ENCODE measurements at regions not wholly inside any gene's neighbourhood (a gene's known extent, or its start where the extent isn't known, plus 50 kb on each side); places are given as distances from the start of the nearest gene placed in this dataset.

- ATAC-seq, result no peak
- Histone ChIP-seq H3K4me3 (ENCODE audit: low read length) (no peak overlapping the region), H3K4me1 (ENCODE audit: control insufficient read depth, insufficient read depth, low read length) (peaks cover 34% of the 10 kb centered on the region), H3K27ac (ENCODE audit: low read length) (no peak overlapping the region), H3K27me3 (ENCODE audit: control insufficient read depth, insufficient read depth, low read length) (no peaks in the 10 kb centered on the region), H3K36me3 (ENCODE audit: control insufficient read depth, insufficient read depth, low read length) (no peaks in the 10 kb centered on the region), H3K9me3 (ENCODE audit: control insufficient read depth, insufficient read depth, low read length) (no peaks in the 10 kb centered on the region)
- no peaks in the 10 kb centered on the region for H3K9me3 Mint-ChIP-seq
- no peaks in the 10 kb centered on the region for H3K36me3 Mint-ChIP-seq
- TF ChIP-seq, protein P1, sequence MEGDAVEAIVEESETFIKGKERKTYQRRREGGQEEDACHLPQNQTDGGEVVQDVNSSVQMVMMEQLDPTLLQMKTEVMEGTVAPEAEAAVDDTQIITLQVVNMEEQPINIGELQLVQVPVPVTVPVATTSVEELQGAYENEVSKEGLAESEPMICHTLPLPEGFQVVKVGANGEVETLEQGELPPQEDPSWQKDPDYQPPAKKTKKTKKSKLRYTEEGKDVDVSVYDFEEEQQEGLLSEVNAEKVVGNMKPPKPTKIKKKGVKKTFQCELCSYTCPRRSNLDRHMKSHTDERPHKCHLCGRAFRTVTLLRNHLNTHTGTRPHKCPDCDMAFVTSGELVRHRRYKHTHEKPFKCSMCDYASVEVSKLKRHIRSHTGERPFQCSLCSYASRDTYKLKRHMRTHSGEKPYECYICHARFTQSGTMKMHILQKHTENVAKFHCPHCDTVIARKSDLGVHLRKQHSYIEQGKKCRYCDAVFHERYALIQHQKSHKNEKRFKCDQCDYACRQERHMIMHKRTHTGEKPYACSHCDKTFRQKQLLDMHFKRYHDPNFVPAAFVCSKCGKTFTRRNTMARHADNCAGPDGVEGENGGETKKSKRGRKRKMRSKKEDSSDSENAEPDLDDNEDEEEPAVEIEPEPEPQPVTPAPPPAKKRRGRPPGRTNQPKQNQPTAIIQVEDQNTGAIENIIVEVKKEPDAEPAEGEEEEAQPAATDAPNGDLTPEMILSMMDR (IDR thresholded peaks at IDR 0.05), result no peak
- WGBS (ENCODE audit: insufficient coverage), result 92% methylated on average over 17 of the region's 17 CpGs
- peaks cover 0 to 6% of the 10 kb centered on the region in 2 donors for H3K27me3 Mint-ChIP-seq (ENCODE audit: low read depth in 2 of 2)
- intact Hi-C loops (cut with micrococcal nuclease), result no loop called here
- DNase-seq, result no peak
- peaks cover 17 to 18% of the 10 kb centered on the region in 2 donors for H3K4me1 Mint-ChIP-seq
- H3K27ac Mint-ChIP-seq, result peak overlapping the region; percentile 79 to 88
- H3K4me3 Mint-ChIP-seq, result peak overlapping the region; percentile 85
Measured at GRCh38 chr3:196143708-196144382, 62.0 kb upstream of the TFRC start.

GRCh38 chr3:196142202-196142956 is 60.5 kb upstream of the TFRC start:
- DNase-seq (no peak), ATAC-seq (no peak)
- H3K27ac Mint-ChIP-seq, result peak overlapping the region in 1 of 2 donors; percentile 50
- H3K36me3 ChIP-seq (ENCODE audit: control insufficient read depth, insufficient read depth, low read length), result no peaks in the 10 kb centered on the region
- no peak overlapping the region for H3K4me3 ChIP-seq (ENCODE audit: low read length)
- H3K4me3 Mint-ChIP-seq, result peak overlapping the region; percentile 70
- no peaks in the 10 kb centered on the region for H3K9me3 Mint-ChIP-seq
- H3K4me1 Mint-ChIP-seq, result peaks cover 17 to 18% of the 10 kb centered on the region in 2 donors
- intact Hi-C loops (cut with micrococcal nuclease), result no loop called here
- H3K27me3 Mint-ChIP-seq (ENCODE audit: low read depth in 2 of 2), result peaks cover 0 to 6% of the 10 kb centered on the region in 2 donors
- TF ChIP-seq, protein P1 (IDR thresholded peaks at IDR 0.05), result no peak
- peaks cover 34% of the 10 kb centered on the region for H3K4me1 ChIP-seq (ENCODE audit: control insufficient read depth, insufficient read depth, low read length)
- WGBS (ENCODE audit: insufficient coverage), result 93% methylated on average over 16 of the region's 16 CpGs
- no peak overlapping the region for H3K27ac ChIP-seq (ENCODE audit: low read length)
- no peaks in the 10 kb centered on the region for H3K9me3 ChIP-seq (ENCODE audit: control insufficient read depth, insufficient read depth, low read length)
- H3K36me3 Mint-ChIP-seq, result no peaks in the 10 kb centered on the region
- H3K27me3 ChIP-seq (ENCODE audit: control insufficient read depth, insufficient read depth, low read length), result no peaks in the 10 kb centered on the region

GRCh38 chr3:196141866-196142201 is 59.9 kb upstream of the TFRC start:
- H3K27ac ChIP-seq (ENCODE audit: low read length), result no peak overlapping the region
- peaks cover 34% of the 10 kb centered on the region for H3K4me1 ChIP-seq (ENCODE audit: control insufficient read depth, insufficient read depth, low read length)
- H3K9me3 Mint-ChIP-seq, result no peaks in the 10 kb centered on the region
- H3K4me1 Mint-ChIP-seq, result peaks cover 17 to 18% of the 10 kb centered on the region in 2 donors
- no peak for DNase-seq
- H3K36me3 ChIP-seq (ENCODE audit: control insufficient read depth, insufficient read depth, low read length), result no peaks in the 10 kb centered on the region
- peak overlapping the region; percentile 21 for H3K4me3 Mint-ChIP-seq
- H3K9me3 ChIP-seq (ENCODE audit: control insufficient read depth, insufficient read depth, low read length), result no peaks in the 10 kb centered on the region
- intact Hi-C loops (cut with micrococcal nuclease), result no loop called here
- no peak overlapping the region for H3K27ac Mint-ChIP-seq
- 95% methylated on average over 6 of the region's 6 CpGs for WGBS (ENCODE audit: insufficient coverage)
- peaks cover 0 to 6% of the 10 kb centered on the region in 2 donors for H3K27me3 Mint-ChIP-seq (ENCODE audit: low read depth in 2 of 2)
- no peaks in the 10 kb centered on the region for H3K36me3 Mint-ChIP-seq
- TF ChIP-seq, protein P1 (IDR thresholded peaks at IDR 0.05), result no peak
- no peak for ATAC-seq
- H3K27me3 ChIP-seq (ENCODE audit: control insufficient read depth, insufficient read depth, low read length), result no peaks in the 10 kb centered on the region
- no peak overlapping the region for H3K4me3 ChIP-seq (ENCODE audit: low read length)
